ENCODE measurements at regions not wholly inside any gene's neighbourhood (a gene's known extent, or its start where the extent isn't known, plus 50 kb on each side); places are given as distances from the start of the nearest gene placed in this dataset.
"Not testable (repeated sequence)": the region's sequence is repeated elsewhere in the genome, so short reads cannot be mapped to it uniquely, and the experiment has no call there.

GRCh38 chr14:98008381-98009113, 1211.4 kb downstream of the VRK1 start:
- Histone ChIP-seq H3K4me1 (ENCODE audit: control insufficient read depth in 5 of 5, insufficient read depth in 5 of 5, low read length in 5 of 5) (no peaks in the 10 kb centered on the region), H3K36me3 (ENCODE audit: control insufficient read depth in 5 of 5, insufficient read depth in 5 of 5, low read length in 5 of 5) (no peaks in the 10 kb centered on the region), H3K4me3 (ENCODE audit: low read depth in 1 of 5, low read length in 5 of 5) (no peak overlapping the region), H3K9ac (ENCODE audit: low read length in 5 of 5) (no peak overlapping the region), H3K27ac (ENCODE audit: low read depth, low read length) (no peak overlapping the region), H3K9me3 (ENCODE audit: control insufficient read depth in 5 of 5, low read length in 5 of 5) (no peaks in the 10 kb centered on the region), H3K27me3 (ENCODE audit: control insufficient read depth in 5 of 5, insufficient read depth in 4 of 5, low read length in 5 of 5) (no peaks in the 10 kb centered on the region)

GRCh38 chr14:98009177-98009576, 1212.0 kb downstream of the VRK1 start:
- H3K36me3 ChIP-seq (ENCODE audit: control insufficient read depth in 5 of 5, insufficient read depth in 5 of 5, low read length in 5 of 5); H3K27ac ChIP-seq (ENCODE audit: low read depth, low read length); H3K9ac ChIP-seq (ENCODE audit: low read length in 5 of 5); H3K27me3 ChIP-seq (ENCODE audit: control insufficient read depth in 5 of 5, insufficient read depth in 4 of 5, low read length in 5 of 5); H3K4me3 ChIP-seq (ENCODE audit: low read depth in 1 of 5, low read length in 5 of 5); H3K9me3 ChIP-seq (ENCODE audit: control insufficient read depth in 5 of 5, low read length in 5 of 5); H3K4me1 ChIP-seq (ENCODE audit: control insufficient read depth in 5 of 5, insufficient read depth in 5 of 5, low read length in 5 of 5): not testable (repeated sequence)

GRCh38 chr14:98010784-98011183, 1213.6 kb downstream of the VRK1 start:
- Histone ChIP-seq H3K27ac (ENCODE audit: low read depth, low read length) (no peak overlapping the region), H3K4me3 (ENCODE audit: low read depth in 1 of 5, low read length in 5 of 5) (no peak overlapping the region), H3K9me3 (ENCODE audit: control insufficient read depth in 5 of 5, low read length in 5 of 5) (no peaks in the 10 kb centered on the region), H3K9ac (ENCODE audit: low read length in 5 of 5) (no peak overlapping the region), H3K4me1 (ENCODE audit: control insufficient read depth in 5 of 5, insufficient read depth in 5 of 5, low read length in 5 of 5) (no peaks in the 10 kb centered on the region), H3K27me3 (ENCODE audit: control insufficient read depth in 5 of 5, insufficient read depth in 4 of 5, low read length in 5 of 5) (no peaks in the 10 kb centered on the region), H3K36me3 (ENCODE audit: control insufficient read depth in 5 of 5, insufficient read depth in 5 of 5, low read length in 5 of 5) (no peaks in the 10 kb centered on the region)

GRCh38 chr14:98014851-98015615, 1217.9 kb downstream of the VRK1 start:
- Histone ChIP-seq H3K36me3 (ENCODE audit: control insufficient read depth in 5 of 5, insufficient read depth in 5 of 5, low read length in 5 of 5) (no peaks in the 10 kb centered on the region), H3K9me3 (ENCODE audit: control insufficient read depth in 5 of 5, low read length in 5 of 5) (no peaks in the 10 kb centered on the region)

GRCh38 chr14:98015921-98016320, 1218.7 kb downstream of the VRK1 start:
- H3K27ac ChIP-seq (ENCODE audit: low read depth, low read length) = no peak overlapping the region
- no peaks in the 10 kb centered on the region for H3K36me3 ChIP-seq (ENCODE audit: control insufficient read depth in 5 of 5, insufficient read depth in 5 of 5, low read length in 5 of 5)
- H3K27me3 ChIP-seq (ENCODE audit: control insufficient read depth in 5 of 5, insufficient read depth in 4 of 5, low read length in 5 of 5) = no peaks in the 10 kb centered on the region
- H3K4me3 ChIP-seq (ENCODE audit: low read depth in 1 of 5, low read length in 5 of 5) = no peak overlapping the region
- no peaks in the 10 kb centered on the region for H3K9me3 ChIP-seq (ENCODE audit: control insufficient read depth in 5 of 5, low read length in 5 of 5)
- H3K4me1 ChIP-seq (ENCODE audit: control insufficient read depth in 5 of 5, insufficient read depth in 5 of 5, low read length in 5 of 5) = no peaks in the 10 kb centered on the region
- no peak overlapping the region for H3K9ac ChIP-seq (ENCODE audit: low read length in 5 of 5)

More at GRCh38 chr14:98014851-98015615, 1217.9 kb downstream of the VRK1 start:
- Histone ChIP-seq H3K27ac (ENCODE audit: low read depth, low read length) (no peak overlapping the region), H3K27me3 (ENCODE audit: control insufficient read depth in 5 of 5, insufficient read depth in 4 of 5, low read length in 5 of 5) (no peaks in the 10 kb centered on the region), H3K9ac (ENCODE audit: low read length in 5 of 5) (no peak overlapping the region), H3K4me1 (ENCODE audit: control insufficient read depth in 5 of 5, insufficient read depth in 5 of 5, low read length in 5 of 5) (no peaks in the 10 kb centered on the region), H3K4me3 (ENCODE audit: low read depth in 1 of 5, low read length in 5 of 5) (no peak overlapping the region)

- H3K4me1 ChIP-seq (ENCODE audit: control insufficient read depth in 5 of 5, insufficient read depth in 5 of 5, low read length in 5 of 5) = no peaks in the 10 kb centered on the region
- no peaks in the 10 kb centered on the region for H3K9me3 ChIP-seq (ENCODE audit: control insufficient read depth in 5 of 5, low read length in 5 of 5)
- H3K9ac ChIP-seq (ENCODE audit: low read length in 5 of 5) = no peak overlapping the region
- H3K27me3 ChIP-seq (ENCODE audit: control insufficient read depth in 5 of 5, insufficient read depth in 4 of 5, low read length in 5 of 5) = no peaks in the 10 kb centered on the region
- H3K27ac ChIP-seq (ENCODE audit: low read depth, low read length) = no peak overlapping the region
- H3K36me3 ChIP-seq (ENCODE audit: control insufficient read depth in 5 of 5, insufficient read depth in 5 of 5, low read length in 5 of 5) = no peaks in the 10 kb centered on the region
- no peak overlapping the region for H3K4me3 ChIP-seq (ENCODE audit: low read depth in 1 of 5, low read length in 5 of 5)
These were observed 1221.4 kb downstream of the VRK1 start for GRCh38 chr14:98018628-98019027.

GRCh38 chr14:98022541-98023520, 1225.6 kb downstream of the VRK1 start:
- Histone ChIP-seq H3K4me1 (ENCODE audit: control insufficient read depth in 5 of 5, insufficient read depth in 5 of 5, low read length in 5 of 5) (no peaks in the 10 kb centered on the region), H3K9ac (ENCODE audit: low read length in 5 of 5) (no peak overlapping the region), H3K9me3 (ENCODE audit: control insufficient read depth in 5 of 5, low read length in 5 of 5) (peaks cover 0 to 3% (median 0%) of the 10 kb centered on the region in 5 donors), H3K4me3 (ENCODE audit: low read depth in 1 of 5, low read length in 5 of 5) (no peak overlapping the region), H3K27ac (ENCODE audit: low read depth, low read length) (no peak overlapping the region), H3K36me3 (ENCODE audit: control insufficient read depth in 5 of 5, insufficient read depth in 5 of 5, low read length in 5 of 5) (no peaks in the 10 kb centered on the region), H3K27me3 (ENCODE audit: control insufficient read depth in 5 of 5, insufficient read depth in 4 of 5, low read length in 5 of 5) (no peaks in the 10 kb centered on the region)

- H3K27me3 ChIP-seq (ENCODE audit: control insufficient read depth in 5 of 5, insufficient read depth in 4 of 5, low read length in 5 of 5) = no peaks in the 10 kb centered on the region
- peaks cover 0 to 12% (median 7%) of the 10 kb centered on the region in 5 donors for H3K9me3 ChIP-seq (ENCODE audit: control insufficient read depth in 5 of 5, low read length in 5 of 5)
- no peak overlapping the region for H3K27ac ChIP-seq (ENCODE audit: low read depth, low read length)
- H3K4me1 ChIP-seq (ENCODE audit: control insufficient read depth in 5 of 5, insufficient read depth in 5 of 5, low read length in 5 of 5) = no peaks in the 10 kb centered on the region
- no peak overlapping the region for H3K9ac ChIP-seq (ENCODE audit: low read length in 5 of 5)
- H3K4me3 ChIP-seq (ENCODE audit: low read depth in 1 of 5, low read length in 5 of 5) = no peak overlapping the region
- H3K36me3 ChIP-seq (ENCODE audit: control insufficient read depth in 5 of 5, insufficient read depth in 5 of 5, low read length in 5 of 5) = no peaks in the 10 kb centered on the region
These were observed 1231.0 kb downstream of the VRK1 start for GRCh38 chr14:98028162-98028561.

GRCh38 chr14:98035396-98035795, 1236.6 kb downstream of the BCL11B start:
- H3K27ac ChIP-seq (ENCODE audit: low read depth, low read length) = no peak overlapping the region
- H3K4me1 ChIP-seq (ENCODE audit: control insufficient read depth in 5 of 5, insufficient read depth in 5 of 5, low read length in 5 of 5) = no peaks in the 10 kb centered on the region
- H3K9ac ChIP-seq (ENCODE audit: low read length in 5 of 5) = no peak overlapping the region
- H3K4me3 ChIP-seq (ENCODE audit: low read depth in 1 of 5, low read length in 5 of 5) = no peak overlapping the region
- H3K36me3 ChIP-seq (ENCODE audit: control insufficient read depth in 5 of 5, insufficient read depth in 5 of 5, low read length in 5 of 5) = no peaks in the 10 kb centered on the region
- peaks cover 0 to 10% (median 8%) of the 10 kb centered on the region in 5 donors for H3K9me3 ChIP-seq (ENCODE audit: control insufficient read depth in 5 of 5, low read length in 5 of 5)
- H3K27me3 ChIP-seq (ENCODE audit: control insufficient read depth in 5 of 5, insufficient read depth in 4 of 5, low read length in 5 of 5) = no peaks in the 10 kb centered on the region

Data from subcutaneous abdominal adipose tissue (tissue), 5 donors.